ENCODE measurements at regions not wholly inside any gene's neighbourhood (a gene's known extent, or its start where the extent isn't known, plus 50 kb on each side); places are given as distances from the start of the nearest gene placed in this dataset.

- TF ChIP-seq CTCF (IDR thresholded peaks at IDR 0.05) (no peak), NFIC (IDR thresholded peaks at IDR 0.05; ENCODE audit: borderline replicate concordance) (no peak), ELF1 (IDR thresholded peaks at IDR 0.05) (no peak), TEAD4 (IDR thresholded peaks at IDR 0.05; ENCODE audit: borderline replicate concordance, insufficient read depth) (no peak), RCOR1 (IDR thresholded peaks at IDR 0.05; ENCODE audit: low read length) (no peak)
Observed at GRCh38 chr2:56768973-56769372, 585.2 kb downstream of the CCDC85A start.
